Bronchial epithelial cell (primary cell): ENCODE measurements at regions not wholly inside any gene's neighbourhood (a gene's known extent, or its start where the extent isn't known, plus 50 kb on each side); places are given as distances from the start of the nearest gene placed in this dataset.

Source experiments
- DNase-seq: peaks from one replicate; pipeline ENCODE4 v3.0.0-alpha.2; 2010; ENCODE audit warnings: low read depth
- FAIRE-seq: peaks from 2 replicates; lab custom pipeline; 2011; peaks lifted over from hg19 to GRCh38; lab: Jason Lieb, UNC
- H3K27me3 ChIP-seq: 2 replicates; pipeline ENCODE4 v1.5.1; 2011; ENCODE audit warnings: low read length; ENCODE audit not compliant: control insufficient read depth, insufficient read depth
- H3K36me3 ChIP-seq: 2 replicates; pipeline ENCODE4 v1.5.1; 2011; ENCODE audit warnings: low read length; ENCODE audit not compliant: control insufficient read depth, insufficient read depth
- H3K4me3 ChIP-seq: 2 replicates; pipeline ENCODE4 v1.5.1; 2011; ENCODE audit warnings: mild to moderate bottlenecking, low read depth, low read length, control low read depth
- TF ChIP-seq, protein P1 (sequence below): IDR thresholded peaks from 2 replicates; pipeline ENCODE4 v1.5.1; 2011; ENCODE audit warnings: mild to moderate bottlenecking, moderate library complexity, low read length, control low read depth, inconsistent platforms; ENCODE audit not compliant: insufficient read depth, severe bottlenecking

DNA sequence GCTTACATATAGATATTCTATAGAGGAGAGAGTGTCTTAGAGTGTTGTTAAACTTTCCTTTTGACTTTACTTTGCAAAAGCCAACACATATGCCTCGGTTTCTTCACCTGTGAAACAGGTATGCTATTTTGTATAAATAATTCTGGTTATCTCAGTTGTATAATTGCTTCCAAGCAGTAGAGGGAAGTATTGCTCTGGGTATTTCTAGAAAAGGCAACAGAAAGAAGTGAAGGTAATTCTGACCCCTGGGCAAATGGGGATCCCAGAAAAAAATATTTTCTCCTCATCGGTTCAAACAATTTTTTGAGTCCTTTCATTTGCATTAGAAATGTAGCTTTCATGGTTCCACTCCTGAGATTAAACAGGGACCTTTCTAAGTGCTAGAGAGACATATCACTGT, 216.5 kb upstream of the SEMA6D start:
- no peak for DNase-seq
- no peak for FAIRE-seq
- Histone ChIP-seq H3K4me3 (no peak overlapping the region), H3K27me3 (no peaks in the 10 kb centered on the region), H3K36me3 (no peaks in the 10 kb centered on the region)
- TF ChIP-seq, protein P1, sequence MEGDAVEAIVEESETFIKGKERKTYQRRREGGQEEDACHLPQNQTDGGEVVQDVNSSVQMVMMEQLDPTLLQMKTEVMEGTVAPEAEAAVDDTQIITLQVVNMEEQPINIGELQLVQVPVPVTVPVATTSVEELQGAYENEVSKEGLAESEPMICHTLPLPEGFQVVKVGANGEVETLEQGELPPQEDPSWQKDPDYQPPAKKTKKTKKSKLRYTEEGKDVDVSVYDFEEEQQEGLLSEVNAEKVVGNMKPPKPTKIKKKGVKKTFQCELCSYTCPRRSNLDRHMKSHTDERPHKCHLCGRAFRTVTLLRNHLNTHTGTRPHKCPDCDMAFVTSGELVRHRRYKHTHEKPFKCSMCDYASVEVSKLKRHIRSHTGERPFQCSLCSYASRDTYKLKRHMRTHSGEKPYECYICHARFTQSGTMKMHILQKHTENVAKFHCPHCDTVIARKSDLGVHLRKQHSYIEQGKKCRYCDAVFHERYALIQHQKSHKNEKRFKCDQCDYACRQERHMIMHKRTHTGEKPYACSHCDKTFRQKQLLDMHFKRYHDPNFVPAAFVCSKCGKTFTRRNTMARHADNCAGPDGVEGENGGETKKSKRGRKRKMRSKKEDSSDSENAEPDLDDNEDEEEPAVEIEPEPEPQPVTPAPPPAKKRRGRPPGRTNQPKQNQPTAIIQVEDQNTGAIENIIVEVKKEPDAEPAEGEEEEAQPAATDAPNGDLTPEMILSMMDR, result no peak

DNA sequence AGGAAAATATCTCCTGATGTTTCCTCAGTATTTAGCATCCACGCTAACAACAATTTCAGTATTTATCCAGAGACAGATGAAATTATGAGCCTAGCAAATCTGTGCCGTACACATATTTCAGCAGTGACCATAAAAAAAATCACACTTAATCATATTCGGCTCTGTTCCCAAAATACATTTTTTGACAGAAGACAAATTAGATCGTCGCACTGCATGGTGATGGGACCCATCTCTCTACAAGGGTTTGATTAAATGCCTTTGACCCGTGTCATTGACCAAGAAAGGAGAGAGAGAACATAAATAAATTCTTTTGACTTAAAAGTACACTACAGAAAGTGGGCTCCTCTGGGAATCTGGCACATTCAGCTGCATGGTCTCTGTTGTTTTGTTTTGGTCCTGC, 215.3 kb upstream of the SEMA6D start:
- H3K36me3 ChIP-seq, result no peaks in the 10 kb centered on the region
- H3K27me3 ChIP-seq, result no peaks in the 10 kb centered on the region
- DNase-seq (no peak), FAIRE-seq (no peak)
- TF ChIP-seq, protein P1, result no peak
- no peak overlapping the region for H3K4me3 ChIP-seq

DNA sequence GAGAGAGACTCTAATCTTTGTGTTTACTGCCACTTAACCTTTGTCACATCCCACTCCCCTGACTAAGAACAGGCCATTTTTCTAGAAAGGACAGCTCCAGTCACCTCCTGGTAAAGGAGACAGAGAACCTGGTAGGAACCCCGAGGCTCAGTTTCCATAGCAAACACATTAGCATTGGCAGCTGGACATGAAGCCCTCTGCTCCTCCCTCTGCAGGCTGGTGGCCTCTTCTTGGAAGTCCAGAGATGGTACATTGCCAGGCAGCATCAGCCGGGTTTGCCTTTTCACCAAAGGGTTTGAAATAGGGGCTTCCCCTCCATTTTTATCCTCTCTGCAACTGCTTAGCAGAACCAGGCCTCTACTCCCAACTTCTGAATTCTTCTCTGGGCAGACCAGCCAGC, 213.4 kb upstream of the SEMA6D start:
- no peaks in the 10 kb centered on the region for H3K36me3 ChIP-seq
- H3K4me3 ChIP-seq, result no peak overlapping the region
- DNase-seq, result no peak
- no peaks in the 10 kb centered on the region for H3K27me3 ChIP-seq
- TF ChIP-seq, protein P1, result no peak
- no peak for FAIRE-seq

DNA sequence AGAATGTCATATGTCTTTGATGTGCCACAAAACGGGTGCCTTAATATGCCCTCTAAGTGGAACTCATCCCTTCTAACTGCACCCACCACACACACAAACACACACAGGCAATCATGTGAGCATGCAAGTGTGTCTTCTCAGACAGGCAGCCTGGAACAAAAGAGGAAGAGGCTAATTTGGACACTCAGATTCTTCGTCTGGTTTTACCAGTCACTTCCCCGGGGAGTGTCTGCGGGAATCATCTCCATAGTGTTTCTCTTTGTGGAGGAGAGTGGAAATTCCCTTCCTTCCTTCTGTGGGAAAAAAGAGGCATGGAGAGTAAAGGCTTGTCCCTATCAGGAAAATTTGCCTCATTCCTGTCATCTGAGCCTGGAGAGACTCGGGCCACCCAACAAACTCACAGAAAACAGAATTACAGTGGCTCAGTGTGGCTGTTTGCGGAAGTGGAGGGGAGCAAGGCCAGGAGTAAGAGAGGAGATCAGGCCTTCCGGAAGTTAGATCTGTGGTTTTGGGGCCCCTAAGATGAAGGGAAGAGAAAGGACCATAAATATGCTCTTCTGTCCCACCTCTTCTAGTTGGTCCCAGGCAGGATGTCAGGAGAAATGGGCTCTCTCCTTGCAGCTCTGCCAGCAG, 212.6 kb upstream of the SEMA6D start:
- TF ChIP-seq, protein P1, result no peak
- H3K4me3 ChIP-seq, result no peak overlapping the region
- DNase-seq (no peak), FAIRE-seq (no peak)
- no peaks in the 10 kb centered on the region for H3K36me3 ChIP-seq
- no peaks in the 10 kb centered on the region for H3K27me3 ChIP-seq

DNA sequence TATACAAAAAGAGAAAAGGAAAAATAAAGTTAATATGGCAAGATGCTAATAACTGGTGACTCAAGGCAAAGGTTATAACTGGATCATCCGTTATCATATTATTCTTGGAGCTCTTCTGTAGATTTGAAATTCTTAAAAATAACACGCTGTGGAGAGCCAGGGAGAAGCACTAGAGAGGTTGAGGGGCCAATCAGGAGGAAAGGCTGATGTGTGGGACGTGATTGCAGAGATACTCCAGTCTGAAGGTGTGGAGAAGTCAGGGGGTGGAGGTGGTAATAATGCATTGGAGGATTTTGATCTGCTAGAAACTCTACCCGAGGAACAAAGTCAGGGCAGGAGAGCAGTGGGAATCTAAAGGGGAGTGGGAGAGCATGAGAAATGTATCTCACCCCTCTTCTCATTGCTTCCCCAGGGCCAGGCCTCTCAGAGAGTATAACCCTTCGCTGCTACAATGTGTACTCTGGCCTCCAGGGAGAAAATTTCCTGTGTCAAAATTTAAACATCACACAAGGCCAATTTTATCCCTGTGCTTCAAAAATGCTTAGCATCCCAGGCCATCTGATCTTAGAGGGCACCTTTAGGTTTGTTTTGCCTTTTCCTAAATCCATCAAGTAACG, 211.5 kb upstream of the SEMA6D start:
- H3K27me3 ChIP-seq, result no peaks in the 10 kb centered on the region
- no peak for FAIRE-seq
- no peak overlapping the region for H3K4me3 ChIP-seq
- no peaks in the 10 kb centered on the region for H3K36me3 ChIP-seq
- TF ChIP-seq, protein P1, result no peak
- DNase-seq, result no peak
